Neural cell (in vitro differentiated cells): ENCODE measurements at regions not wholly inside any gene's neighbourhood (a gene's known extent, or its start where the extent isn't known, plus 50 kb on each side); places are given as distances from the start of the nearest gene placed in this dataset.

Source experiments
- H2AFZ ChIP-seq: fragments of 200-600, 300-800 bp; sonication (generic), shearing (Covaris generic); 2 replicates; pipeline ENCODE4 v1.6.0; 2014; ENCODE audit warnings: low read depth, mild to moderate bottlenecking, antibody characterized with exemption, low read length, moderate library complexity
- H3F3A ChIP-seq: fragments of 200-600 bp; shearing (Covaris generic); 2 replicates; pipeline ENCODE4 v1.6.1; 2016; ENCODE audit warnings: mild to moderate bottlenecking, moderate library complexity, mixed read lengths, antibody characterized with exemption, low read length; ENCODE audit not compliant: insufficient read depth, poor library complexity, severe bottlenecking
- H3K27ac ChIP-seq: fragments of 200-600, 300-800 bp; sonication (generic), shearing (Covaris generic); 2 replicates; pipeline ENCODE4 v1.5.1; 2014; ENCODE audit warnings: mild to moderate bottlenecking, low read length, moderate library complexity
- H3K27me3 ChIP-seq: fragments of 300-800, 200-600 bp; sonication (generic), shearing (Covaris generic); 2 replicates; pipeline ENCODE4 v1.6.0; 2014; ENCODE audit warnings: mild to moderate bottlenecking, low read depth, low read length, moderate library complexity; ENCODE audit not compliant: insufficient read depth
- H3K36me3 ChIP-seq: fragments of 300-800, 200-600 bp; sonication (generic), shearing (Covaris generic); 2 replicates; pipeline ENCODE4 v1.5.1; 2014; ENCODE audit warnings: mild to moderate bottlenecking, antibody characterized with exemption, low read length, moderate library complexity; ENCODE audit not compliant: insufficient read depth
- H3K4me2 ChIP-seq: fragments of 300-800, 200-600 bp; sonication (generic), shearing (Covaris generic); 2 replicates; pipeline ENCODE4 v1.6.0; 2014; ENCODE audit warnings: mild to moderate bottlenecking, low read length
- H3K4me3 ChIP-seq: fragments of 300-800, 200-600 bp; sonication (generic), shearing (Covaris generic); 2 replicates; pipeline ENCODE4 v1.5.1; 2014; ENCODE audit warnings: mild to moderate bottlenecking, low read length, moderate library complexity
- H3K79me2 ChIP-seq: fragments of 200-600 bp; shearing (Covaris generic); replicated peaks from 2 replicates; pipeline ENCODE4 v1.6.0; 2014; ENCODE audit warnings: mild to moderate bottlenecking, low read length, moderate library complexity; ENCODE audit not compliant: insufficient read depth
- H3K9ac ChIP-seq: fragments of 300-800, 200-600 bp; sonication (generic), shearing (Covaris generic); 2 replicates; pipeline ENCODE4 v1.6.1; 2016; ENCODE audit warnings: mild to moderate bottlenecking, low read length, mixed read lengths
- H3K9me2 ChIP-seq: fragments of 200-600 bp; shearing (Covaris generic); 2 replicates; pipeline ENCODE4 v1.6.1; 2016; ENCODE audit warnings: mild to moderate bottlenecking, low read length, mixed read lengths; ENCODE audit not compliant: insufficient read depth
- H3K9me3 ChIP-seq: fragments of 200-600, 300-800 bp; sonication (generic), shearing (Covaris generic); 2 replicates; pipeline ENCODE4 v1.6.1; 2016; ENCODE audit warnings: mild to moderate bottlenecking, mixed run types, low read length, moderate library complexity, mixed read lengths
- H4K20me1 ChIP-seq: fragments of 200-600 bp; shearing (Covaris generic); 2 replicates; pipeline ENCODE4 v1.6.1; 2016; ENCODE audit warnings: mild to moderate bottlenecking, mixed run types; ENCODE audit not compliant: insufficient read depth
- EP300 ChIP-seq: fragments of 450-650 bp; conservative IDR thresholded peaks from 2 replicates; pipeline ENCODE4 v1.6.1; 2014; ENCODE audit warnings: antibody characterized with exemption, mild to moderate bottlenecking, moderate library complexity; ENCODE audit not compliant: poor library complexity, severe bottlenecking
- EZH2 ChIP-seq: fragments of 200-600, 300-800 bp; shearing (Covaris generic), sonication (generic); IDR thresholded peaks from 2 replicates; pipeline ENCODE4 v1.6.1; 2014; ENCODE audit warnings: antibody characterized with exemption, low read length, borderline replicate concordance, mild to moderate bottlenecking; ENCODE audit not compliant: insufficient read depth, poor library complexity, severe bottlenecking
- MXI1 ChIP-seq: fragments of 450-650 bp; conservative IDR thresholded peaks from 2 replicates; pipeline ENCODE4 v1.6.1; 2014; ENCODE audit warnings: antibody characterized with exemption, mild to moderate bottlenecking; ENCODE audit not compliant: poor library complexity, severe bottlenecking
- POLR2AphosphoS5 ChIP-seq: IDR thresholded peaks from 2 replicates; pipeline ENCODE4 v1.6.1; 2012
- RAD21 ChIP-seq: fragments of 450-650 bp; conservative IDR thresholded peaks from 2 replicates; pipeline ENCODE4 v1.6.1; 2014; ENCODE audit warnings: antibody characterized with exemption, mild to moderate bottlenecking, moderate library complexity
- SMC3 ChIP-seq: fragments of 450-650 bp; conservative IDR thresholded peaks from 2 replicates; pipeline ENCODE4 v1.6.1; 2014; ENCODE audit warnings: antibody characterized with exemption, mild to moderate bottlenecking, moderate library complexity; ENCODE audit not compliant: poor library complexity
- TAF1 ChIP-seq: IDR thresholded peaks from 2 replicates; pipeline ENCODE4 v1.6.1; 2012; ENCODE audit warnings: low read depth
- TF ChIP-seq, protein P1 (sequence below): IDR thresholded peaks from 2 replicates; pipeline ENCODE4 v1.6.1; 2012; ENCODE audit warnings: borderline replicate concordance
- TF ChIP-seq, protein P2 (sequence below): fragments of 450-650 bp; IDR thresholded peaks from 2 replicates; pipeline ENCODE4 v1.5.1; 2014; ENCODE audit warnings: antibody characterized with exemption, mild to moderate bottlenecking, moderate library complexity; ENCODE audit not compliant: poor library complexity, severe bottlenecking

DNA sequence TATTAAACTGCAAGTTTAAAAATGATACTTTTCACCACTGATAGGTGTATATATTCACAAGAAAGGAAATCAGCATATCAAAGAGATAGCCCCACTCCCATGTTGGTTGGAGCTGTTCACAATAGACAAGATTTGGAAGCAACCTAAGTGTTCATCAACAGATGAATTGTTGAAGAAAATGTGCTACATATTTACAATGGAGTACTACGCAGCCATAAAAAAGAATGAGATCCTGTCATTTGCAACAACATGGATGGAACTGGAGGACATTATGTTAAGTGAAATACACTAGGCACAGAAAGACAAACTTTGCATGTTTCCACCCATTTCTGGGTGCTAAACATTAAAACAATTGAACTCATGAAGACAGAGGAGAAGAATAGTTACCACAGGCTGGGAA lies 278.9 kb upstream of the XYLT1 start:
- Histone ChIP-seq H3K79me2 (no peaks in the 10 kb centered on the region), H3F3A (no peaks in the 10 kb centered on the region), H3K36me3 (no peaks in the 10 kb centered on the region), H3K9me3 (no peaks in the 10 kb centered on the region), H4K20me1 (no peaks in the 10 kb centered on the region), H3K4me3 (no peak overlapping the region), H2AFZ (no peak overlapping the region), H3K27ac (no peak overlapping the region), H3K9ac (no peak overlapping the region), H3K4me2 (no peak overlapping the region), H3K27me3 (no peaks in the 10 kb centered on the region), H3K9me2 (no peaks in the 10 kb centered on the region)
- TF ChIP-seq EP300 = no peak
- TF ChIP-seq TAF1 = no peak
- TF ChIP-seq POLR2AphosphoS5 = no peak
- TF ChIP-seq, protein P1, sequence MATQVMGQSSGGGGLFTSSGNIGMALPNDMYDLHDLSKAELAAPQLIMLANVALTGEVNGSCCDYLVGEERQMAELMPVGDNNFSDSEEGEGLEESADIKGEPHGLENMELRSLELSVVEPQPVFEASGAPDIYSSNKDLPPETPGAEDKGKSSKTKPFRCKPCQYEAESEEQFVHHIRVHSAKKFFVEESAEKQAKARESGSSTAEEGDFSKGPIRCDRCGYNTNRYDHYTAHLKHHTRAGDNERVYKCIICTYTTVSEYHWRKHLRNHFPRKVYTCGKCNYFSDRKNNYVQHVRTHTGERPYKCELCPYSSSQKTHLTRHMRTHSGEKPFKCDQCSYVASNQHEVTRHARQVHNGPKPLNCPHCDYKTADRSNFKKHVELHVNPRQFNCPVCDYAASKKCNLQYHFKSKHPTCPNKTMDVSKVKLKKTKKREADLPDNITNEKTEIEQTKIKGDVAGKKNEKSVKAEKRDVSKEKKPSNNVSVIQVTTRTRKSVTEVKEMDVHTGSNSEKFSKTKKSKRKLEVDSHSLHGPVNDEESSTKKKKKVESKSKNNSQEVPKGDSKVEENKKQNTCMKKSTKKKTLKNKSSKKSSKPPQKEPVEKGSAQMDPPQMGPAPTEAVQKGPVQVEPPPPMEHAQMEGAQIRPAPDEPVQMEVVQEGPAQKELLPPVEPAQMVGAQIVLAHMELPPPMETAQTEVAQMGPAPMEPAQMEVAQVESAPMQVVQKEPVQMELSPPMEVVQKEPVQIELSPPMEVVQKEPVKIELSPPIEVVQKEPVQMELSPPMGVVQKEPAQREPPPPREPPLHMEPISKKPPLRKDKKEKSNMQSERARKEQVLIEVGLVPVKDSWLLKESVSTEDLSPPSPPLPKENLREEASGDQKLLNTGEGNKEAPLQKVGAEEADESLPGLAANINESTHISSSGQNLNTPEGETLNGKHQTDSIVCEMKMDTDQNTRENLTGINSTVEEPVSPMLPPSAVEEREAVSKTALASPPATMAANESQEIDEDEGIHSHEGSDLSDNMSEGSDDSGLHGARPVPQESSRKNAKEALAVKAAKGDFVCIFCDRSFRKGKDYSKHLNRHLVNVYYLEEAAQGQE = no peak
- TF ChIP-seq RAD21 = no peak

- no peaks in the 10 kb centered on the region for H3F3A ChIP-seq
- H3K4me3 ChIP-seq = no peak overlapping the region
- H4K20me1 ChIP-seq = no peaks in the 10 kb centered on the region
- no peak overlapping the region for H3K4me2 ChIP-seq
- H3K9me3 ChIP-seq = no peaks in the 10 kb centered on the region
- H3K27me3 ChIP-seq = no peaks in the 10 kb centered on the region
- H2AFZ ChIP-seq = no peak overlapping the region
- H3K9ac ChIP-seq = no peak overlapping the region
- no peak overlapping the region for H3K27ac ChIP-seq
- H3K36me3 ChIP-seq = no peaks in the 10 kb centered on the region
- H3K9me2 ChIP-seq = no peaks in the 10 kb centered on the region
- no peak for TF ChIP-seq SMC3
- H3K79me2 ChIP-seq = no peaks in the 10 kb centered on the region
Measured at GRCh38 chr16:17748044-17748719, 277.4 kb upstream of the XYLT1 start.

DNA sequence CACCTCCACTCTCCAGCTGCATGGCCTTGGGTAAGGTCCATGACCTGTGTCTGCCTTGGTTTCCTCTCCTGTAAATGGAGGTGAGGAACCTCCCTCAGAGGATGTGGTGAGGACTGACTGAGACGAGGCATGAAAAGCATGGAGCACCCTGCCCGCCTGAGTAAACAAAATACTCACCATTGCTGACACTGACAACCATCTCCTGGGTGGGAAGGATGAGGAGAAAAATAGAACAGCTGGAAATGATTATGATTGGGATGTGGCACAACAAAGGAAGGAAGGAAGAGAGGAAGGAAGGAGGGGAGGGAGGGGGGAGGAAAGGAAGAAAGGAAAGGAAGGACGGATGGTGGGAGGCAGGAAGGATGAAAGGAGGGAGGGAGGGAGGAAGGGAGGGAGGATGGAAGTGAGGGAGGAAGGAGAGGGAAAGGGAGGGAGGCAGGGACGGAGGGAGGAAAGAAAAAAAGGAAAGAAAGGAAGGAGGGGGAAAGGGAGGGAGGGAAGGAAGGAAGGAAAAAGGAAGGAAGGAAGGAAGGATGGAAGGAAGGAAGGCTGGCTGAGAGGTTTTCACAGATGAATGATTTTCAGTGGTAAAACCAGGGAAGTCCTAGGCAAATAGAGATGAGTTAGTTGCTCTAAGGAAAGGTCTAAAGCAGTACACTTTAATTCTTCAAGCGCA lies 276.5 kb upstream of the XYLT1 start:
- Histone ChIP-seq H3K4me2 (no peak overlapping the region), H2AFZ (no peak overlapping the region), H3F3A (no peaks in the 10 kb centered on the region)

More for the DNA sequence above, 276.5 kb upstream of the XYLT1 start:
- H3K9ac ChIP-seq = no peak overlapping the region
- H3K9me2 ChIP-seq = no peaks in the 10 kb centered on the region
- H3K4me3 ChIP-seq = no peak overlapping the region
- H3K27me3 ChIP-seq = no peaks in the 10 kb centered on the region
- no peak for TF ChIP-seq TAF1
- TF ChIP-seq MXI1 = no peak
- TF ChIP-seq RAD21 = no peak
- TF ChIP-seq POLR2AphosphoS5 = no peak
- TF ChIP-seq, protein P2, sequence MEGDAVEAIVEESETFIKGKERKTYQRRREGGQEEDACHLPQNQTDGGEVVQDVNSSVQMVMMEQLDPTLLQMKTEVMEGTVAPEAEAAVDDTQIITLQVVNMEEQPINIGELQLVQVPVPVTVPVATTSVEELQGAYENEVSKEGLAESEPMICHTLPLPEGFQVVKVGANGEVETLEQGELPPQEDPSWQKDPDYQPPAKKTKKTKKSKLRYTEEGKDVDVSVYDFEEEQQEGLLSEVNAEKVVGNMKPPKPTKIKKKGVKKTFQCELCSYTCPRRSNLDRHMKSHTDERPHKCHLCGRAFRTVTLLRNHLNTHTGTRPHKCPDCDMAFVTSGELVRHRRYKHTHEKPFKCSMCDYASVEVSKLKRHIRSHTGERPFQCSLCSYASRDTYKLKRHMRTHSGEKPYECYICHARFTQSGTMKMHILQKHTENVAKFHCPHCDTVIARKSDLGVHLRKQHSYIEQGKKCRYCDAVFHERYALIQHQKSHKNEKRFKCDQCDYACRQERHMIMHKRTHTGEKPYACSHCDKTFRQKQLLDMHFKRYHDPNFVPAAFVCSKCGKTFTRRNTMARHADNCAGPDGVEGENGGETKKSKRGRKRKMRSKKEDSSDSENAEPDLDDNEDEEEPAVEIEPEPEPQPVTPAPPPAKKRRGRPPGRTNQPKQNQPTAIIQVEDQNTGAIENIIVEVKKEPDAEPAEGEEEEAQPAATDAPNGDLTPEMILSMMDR = no peak
- TF ChIP-seq, protein P1 = no peak
- TF ChIP-seq EP300 = no peak
- no peak for TF ChIP-seq SMC3
- no peak for TF ChIP-seq EZH2
- no peaks in the 10 kb centered on the region for H3K9me3 ChIP-seq
- no peaks in the 10 kb centered on the region for H3K36me3 ChIP-seq
- H3K79me2 ChIP-seq = no peaks in the 10 kb centered on the region
- no peaks in the 10 kb centered on the region for H4K20me1 ChIP-seq
- H3K27ac ChIP-seq = no peak overlapping the region
